DMS79 (cell line): ENCODE measurements at regions not wholly inside any gene's neighbourhood (a gene's known extent, or its start where the extent isn't known, plus 50 kb on each side); places are given as distances from the start of the nearest gene placed in this dataset.

ENCODE experiments used
- DNase-seq: peaks from one replicate; lab custom pipeline; 2025; lab: John Stamatoyannopoulos, UW

DNA sequence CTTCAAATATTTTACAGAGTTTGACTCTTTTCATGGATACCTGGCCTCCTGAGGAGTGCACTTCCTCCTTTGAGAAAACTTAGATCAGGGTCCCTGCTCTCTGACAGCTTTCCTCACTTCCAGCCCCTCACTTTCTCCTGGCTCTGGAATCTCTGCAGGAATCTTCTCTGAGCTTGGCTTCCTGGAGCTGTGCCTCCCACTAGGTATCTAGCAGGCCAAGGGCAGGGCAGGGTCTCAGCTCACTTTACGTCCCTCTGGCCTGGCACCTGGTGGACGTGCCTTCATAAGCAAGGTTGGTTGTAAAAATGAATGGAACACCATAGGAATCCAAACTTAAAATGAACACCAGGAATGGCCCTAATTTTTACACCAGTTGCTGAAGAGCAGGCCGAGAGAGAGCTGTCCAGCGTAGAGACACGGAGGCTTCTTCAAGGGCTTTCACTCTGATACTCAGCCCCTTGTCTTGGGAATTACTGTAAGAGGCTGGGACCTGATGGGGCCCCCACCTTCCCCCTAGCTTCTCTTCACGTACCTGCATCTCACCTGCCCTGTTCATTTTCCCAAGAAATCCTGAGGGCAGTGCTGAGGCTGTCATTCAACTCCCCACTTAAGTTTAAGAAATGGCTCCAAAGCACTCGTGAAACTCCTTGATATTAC, 426.9 kb upstream of the ID2 start:
- DNase-seq, result no peak

DNA sequence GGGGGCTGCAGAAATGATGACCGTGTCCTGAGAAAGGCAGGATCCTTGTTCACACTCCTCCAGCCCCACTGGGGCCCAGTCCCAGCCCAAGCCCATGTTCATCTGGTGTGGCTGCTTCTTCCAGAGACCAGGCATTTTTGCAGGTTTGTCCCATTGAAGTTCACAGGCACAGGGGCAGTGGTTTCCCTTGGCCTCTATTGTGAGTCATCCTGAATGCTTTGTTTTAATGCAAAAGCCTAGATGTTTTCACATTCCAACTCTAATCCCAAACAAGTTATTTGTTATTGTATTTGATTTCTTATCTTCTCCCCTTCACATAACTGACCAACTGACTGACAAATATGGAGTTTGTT, 426.4 kb upstream of the ID2 start:
- no peak for DNase-seq

DNA sequence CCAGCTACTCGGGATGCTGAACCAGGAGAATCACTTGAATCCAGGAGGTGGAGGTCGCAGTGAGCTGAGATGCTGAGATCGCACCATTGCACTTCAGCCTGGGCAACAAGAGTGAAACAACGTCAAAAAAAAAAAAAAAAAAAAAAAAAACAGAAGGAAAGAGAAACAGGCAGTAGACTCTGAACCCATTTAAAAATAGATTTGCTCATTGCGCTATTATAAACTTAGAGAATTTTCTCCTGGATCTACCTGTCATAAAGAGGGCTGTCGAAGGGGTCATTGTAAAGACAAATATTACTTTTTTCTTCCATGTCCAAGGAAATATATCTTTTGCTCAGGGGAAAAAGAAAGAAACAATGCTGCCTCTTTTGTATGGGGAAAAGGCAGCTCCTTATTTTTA, 425.0 kb upstream of the ID2 start:
- DNase-seq, result no peak

DNA sequence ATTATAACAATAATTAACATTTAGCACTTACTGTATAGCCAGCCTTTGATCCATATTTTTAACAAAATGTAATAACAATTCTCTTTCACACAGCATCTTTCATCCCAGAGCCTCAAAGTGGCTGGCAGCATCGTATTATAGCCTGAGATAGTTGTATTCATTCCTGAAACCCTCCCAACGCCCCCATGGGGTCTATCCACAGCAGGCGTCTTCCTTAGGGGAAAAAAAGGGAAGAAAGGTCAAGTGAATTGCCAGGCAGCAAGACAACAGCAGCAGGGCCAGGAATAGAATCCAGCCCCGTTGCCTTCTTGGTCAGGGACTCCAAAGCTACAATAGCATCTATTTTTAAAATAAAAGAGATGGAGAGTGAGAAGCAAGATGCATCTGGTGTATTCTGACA, 424.4 kb upstream of the ID2 start:
- DNase-seq, result no peak

DNA sequence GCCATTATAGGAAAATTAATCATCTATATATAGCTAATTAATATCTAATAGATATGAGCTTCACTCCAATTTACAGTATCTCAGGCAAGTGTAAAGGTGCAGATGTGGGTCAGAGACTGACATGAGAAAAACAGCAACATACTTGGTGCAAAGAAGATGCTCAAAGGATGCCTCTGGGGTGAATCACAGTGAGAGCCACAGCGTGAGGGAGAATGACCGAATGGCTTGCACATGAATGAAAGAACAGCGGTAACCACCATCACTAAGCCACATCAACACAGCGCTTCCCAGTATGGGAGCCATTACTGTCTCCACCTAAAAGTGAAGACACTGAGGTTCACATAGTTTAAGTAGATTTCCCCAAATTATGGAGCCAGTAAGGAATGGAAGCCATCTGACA, 423.4 kb upstream of the ID2 start:
- no peak for DNase-seq

DNA sequence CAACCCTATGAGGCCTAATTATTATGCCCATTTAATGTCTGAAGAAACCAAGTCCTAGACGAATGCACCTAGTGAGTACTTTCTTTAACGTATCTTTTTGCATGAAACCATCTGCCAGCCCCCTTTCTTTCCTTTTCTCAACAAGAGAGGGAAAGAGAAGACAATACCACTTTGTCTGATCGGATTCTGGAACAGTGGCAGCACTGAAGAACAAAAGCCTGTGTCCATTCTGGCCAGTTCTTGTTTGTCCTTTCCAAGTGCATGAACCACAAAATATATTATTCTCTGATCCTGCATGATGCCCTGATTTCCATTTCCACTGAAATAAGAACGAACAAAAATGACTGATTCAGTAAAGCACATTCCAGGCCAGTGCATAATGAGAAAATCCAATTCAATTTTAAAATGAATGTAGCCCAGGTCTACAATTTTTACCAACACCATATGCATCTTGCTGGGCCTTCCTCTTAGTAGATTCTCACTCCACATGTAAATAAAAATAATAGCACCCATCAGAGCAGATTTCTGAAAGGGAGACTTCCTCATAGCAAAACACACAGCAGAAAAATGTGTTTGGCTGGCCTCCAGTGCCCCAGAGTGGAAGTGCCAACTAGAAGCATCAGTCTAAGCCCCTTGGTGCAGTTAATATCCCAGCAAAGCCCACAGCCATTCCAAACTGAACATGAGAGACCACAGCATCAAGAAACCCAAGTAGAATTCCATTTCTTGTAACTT, 422.6 kb upstream of the ID2 start:
- DNase-seq, result no peak

DNA sequence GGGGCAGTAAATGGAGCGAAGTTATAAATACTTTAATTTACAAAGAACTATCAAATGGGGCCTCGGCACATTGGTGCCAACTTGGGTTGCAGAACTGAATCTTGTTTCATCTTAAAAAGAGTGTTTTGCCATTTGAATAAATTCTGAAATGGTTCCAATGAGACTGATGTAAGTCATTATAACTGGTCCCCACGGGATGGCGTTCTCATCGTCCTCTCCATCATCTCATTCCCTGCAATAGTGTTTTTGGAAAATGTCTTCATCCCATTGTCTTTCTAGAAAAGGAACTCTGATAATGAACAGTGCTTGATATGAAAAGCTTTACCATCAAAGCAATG, 422.0 kb upstream of the ID2 start:
- no peak for DNase-seq

DNA sequence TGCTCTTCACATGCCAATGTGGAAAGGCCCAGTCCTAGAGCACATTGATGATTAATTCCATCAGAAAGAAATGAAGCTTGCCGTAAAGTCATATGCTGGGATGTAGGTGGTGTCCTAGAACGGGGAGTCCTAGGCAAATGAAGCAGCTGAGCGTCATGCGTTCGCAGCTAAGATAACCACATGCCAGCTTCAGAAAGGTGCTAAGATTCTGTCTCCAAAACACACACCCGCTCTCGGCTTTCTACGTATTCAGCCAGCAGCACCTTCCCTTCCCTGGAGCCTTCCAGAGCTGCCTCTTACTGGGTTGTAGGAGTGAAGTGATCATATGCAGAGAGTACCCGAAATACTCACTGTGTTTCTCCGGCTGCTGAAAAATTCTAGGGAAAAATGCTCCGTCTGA, 421.6 kb upstream of the ID2 start:
- no peak for DNase-seq

DNA sequence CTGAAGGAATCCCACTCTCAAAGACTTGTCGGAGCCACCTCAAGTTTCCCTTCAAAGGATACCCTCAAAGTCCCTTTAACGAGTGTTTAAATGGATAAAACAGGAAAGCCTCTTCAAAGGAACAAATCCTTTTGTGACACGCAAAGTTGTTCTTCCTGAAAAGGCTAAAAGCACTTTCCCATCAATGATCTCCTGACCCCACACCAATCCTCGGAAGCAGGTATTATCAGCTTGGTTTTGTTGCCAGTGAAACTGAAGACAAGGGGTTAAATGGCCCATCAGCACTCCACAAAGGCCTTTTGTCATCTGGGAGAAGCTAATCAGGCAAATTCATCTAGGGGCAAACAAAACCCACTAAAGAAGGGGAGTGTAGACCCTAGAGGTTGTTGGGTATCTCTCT, 418.0 kb upstream of the ID2 start:
- DNase-seq, result no peak

DNA sequence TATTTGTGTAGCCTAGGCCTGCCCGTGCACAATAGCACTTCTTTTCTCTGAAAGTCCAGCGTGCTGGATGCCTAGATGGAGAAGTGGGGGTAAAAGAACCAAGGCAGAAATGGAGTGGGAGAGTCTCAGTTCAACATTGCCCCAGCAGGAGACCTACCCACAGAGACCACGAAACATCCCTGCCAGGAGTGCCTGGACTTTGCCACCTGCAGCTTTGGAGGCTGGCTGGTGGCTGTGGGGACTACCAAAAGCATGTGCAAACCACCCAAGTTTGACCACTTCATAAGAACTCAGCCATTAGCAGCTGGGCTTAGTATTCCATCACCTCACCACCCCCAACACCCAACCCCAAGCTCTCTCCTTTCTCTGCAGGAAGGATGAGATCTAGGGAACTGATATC, 416.9 kb upstream of the ID2 start:
- DNase-seq, result no peak

DNA sequence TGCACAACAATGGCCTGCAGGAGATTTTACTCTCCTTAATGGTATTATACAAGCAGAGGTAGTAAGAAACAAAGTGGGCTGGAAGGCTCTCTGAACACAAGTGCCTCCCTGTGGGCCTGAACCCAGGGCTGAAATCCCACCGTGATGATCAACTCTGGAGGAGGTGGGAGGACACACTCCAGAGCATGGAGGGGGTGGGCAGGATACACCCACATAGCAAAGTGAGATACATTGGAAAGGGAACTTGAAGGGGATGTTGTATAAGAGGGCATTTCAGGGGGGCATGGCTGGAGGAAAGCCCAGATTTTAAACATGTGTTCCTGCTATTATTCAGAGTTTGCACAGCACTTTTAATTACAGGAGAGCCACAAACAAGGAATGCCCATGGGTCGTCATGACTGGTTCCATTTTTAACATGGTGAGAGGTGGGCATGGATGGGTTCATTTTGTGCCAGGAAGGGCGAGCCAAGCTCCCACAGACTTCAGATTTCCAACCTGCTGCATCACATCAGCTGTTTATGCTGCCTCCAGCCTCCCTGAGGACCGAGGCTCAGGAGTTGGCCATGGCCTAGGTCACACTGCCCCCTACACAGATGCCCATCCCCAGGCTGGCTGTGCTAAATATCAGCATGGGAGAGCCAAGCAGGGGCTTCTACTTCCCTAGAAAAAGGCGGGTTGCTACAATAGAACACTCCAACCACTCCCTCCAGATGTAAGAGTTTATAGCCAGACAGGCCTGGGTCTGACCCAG, 416.2 kb upstream of the ID2 start:
- DNase-seq, result no peak

DNA sequence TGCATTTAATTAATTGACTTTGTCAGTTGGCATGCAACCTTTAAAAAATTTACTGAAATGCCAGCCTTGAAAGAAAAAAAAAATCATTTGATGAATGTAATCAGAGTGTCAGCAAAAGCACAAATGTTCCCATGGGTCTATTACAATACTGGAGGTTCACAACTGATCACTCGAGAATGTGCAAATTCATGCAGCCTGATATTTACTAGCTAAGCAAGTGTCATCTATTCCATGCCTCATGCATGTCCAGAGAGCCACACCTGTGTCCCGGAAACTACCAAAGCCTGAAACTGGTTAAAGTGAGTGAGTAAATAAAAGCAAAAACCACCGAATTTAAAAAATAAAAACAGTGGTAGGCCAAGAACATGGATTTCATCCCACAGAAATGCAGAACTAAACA, 415.3 kb upstream of the ID2 start:
- DNase-seq, result no peak

DNA sequence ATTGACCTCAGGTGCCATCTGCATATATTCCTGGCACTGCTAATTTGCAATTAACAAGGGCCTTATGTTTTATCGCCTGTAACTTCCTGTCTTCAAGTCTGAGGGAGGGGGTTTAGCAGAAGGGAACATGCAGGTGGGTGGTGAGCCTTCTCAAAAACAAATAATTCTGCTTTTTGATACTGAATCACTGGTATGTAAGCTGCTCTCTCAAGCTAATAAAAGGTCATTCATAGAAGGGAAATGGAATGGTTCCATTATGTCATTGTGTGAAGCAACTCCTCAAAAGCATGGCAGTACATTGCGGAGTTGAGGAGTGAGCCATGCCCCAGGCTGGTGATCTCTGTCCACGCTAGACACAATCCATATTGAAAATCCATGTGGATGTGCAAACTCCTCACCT, 414.8 kb upstream of the ID2 start:
- DNase-seq, result no peak

DNA sequence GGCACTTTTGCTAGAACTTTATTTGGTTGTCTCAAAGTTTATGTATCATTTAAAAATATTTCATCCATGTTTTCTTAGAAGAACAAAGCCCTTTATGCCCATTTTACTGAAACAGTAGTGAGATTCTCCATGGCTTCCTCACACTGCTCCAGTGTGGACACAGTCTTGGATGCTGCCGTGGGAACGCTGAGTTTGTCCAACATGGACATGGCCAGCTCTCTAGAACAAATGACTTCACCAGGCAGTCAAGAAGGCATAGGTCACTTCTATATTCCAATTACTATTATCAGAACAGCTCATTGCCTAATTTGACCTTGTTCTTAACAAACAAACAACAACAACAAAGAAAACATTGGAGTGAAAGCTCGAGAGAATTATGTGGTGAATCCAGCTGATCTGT, 414.1 kb upstream of the ID2 start:
- DNase-seq, result no peak

DNA sequence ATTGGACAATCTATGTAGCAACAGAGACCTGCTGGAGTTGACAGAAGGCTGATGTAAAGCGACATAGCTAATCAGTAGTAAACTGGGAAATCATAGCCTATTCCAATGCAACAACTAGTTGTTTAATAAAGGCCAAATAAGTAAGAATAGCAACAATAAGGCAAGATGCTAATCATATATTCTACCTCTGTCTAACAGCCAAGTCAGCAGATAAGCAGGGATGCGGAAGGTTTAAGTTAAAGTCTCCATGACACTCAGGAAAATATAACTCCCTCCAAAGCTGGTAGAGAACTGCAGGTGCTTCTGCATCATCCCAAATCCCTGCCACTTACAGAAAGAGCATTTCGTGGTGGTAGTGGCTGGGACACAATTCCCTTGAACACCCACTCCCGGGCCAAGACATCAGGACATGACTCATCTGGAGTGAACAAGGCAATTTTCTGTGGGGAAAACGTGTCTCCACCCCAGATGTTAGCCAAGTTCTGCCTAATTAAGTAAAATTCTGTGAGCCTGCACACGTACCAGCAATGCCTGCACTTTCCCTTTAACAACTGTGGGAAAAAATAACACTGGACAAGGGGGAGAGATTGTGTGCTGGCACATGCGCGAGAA, 413.6 kb upstream of the ID2 start:
- DNase-seq, result no peak

DNA sequence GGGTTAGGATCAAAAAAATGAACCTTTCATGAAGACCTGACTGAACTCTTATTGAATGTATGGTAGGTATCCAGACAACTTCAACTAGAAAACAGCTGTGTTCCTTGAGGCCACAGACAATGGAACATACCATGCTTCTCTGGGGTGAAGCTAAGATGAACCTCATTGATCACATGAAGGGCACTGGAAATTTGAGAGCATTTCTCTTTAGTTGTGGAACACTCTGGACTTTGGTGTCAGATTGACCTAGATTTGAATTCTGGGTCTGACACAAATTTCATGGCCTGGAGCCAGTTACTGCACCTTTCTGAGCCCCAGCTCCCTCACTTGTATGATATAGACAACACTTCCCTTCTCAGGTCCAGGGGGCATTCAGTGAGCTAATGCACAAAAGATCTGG, 411.2 kb upstream of the ID2 start:
- no peak for DNase-seq

DNA sequence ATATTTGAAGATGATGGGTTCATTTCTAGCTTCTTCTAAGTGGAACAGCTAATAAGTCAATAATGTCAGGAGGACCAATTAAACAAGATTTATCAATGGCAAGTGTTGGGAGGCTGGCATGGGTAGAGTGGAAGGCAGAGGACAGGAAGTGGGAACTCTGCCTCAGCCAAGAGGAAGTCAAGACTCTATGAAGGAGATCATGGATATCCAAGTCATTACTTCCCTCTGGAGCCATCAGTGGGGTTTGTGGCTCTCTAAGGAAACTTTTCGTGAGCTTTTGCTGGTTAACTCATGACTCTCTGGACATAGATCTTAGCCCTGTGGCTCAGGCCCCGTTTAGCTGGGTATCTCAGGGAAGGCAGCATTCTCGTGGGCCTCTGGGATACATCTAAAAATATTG, 410.4 kb upstream of the ID2 start:
- no peak for DNase-seq

DNA sequence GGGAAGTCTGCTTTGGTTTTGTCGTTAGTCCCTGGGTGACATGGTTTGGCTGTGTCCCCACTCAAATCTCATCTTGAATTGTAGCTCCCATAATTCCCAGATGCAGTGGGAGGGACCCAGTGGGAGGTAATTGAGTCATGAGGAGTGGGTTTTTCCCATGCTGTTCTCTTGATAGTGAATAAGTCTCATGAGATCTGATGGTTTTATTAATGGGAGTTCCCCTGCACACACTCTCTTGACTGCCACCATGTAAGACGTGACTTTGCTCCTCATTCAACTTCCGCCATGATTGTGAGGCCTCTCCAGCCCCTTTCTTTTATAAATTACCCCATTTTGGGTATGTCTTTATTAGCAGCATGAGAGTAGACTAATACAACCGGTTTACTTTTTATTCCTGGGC, 405.8 kb upstream of the ID2 start:
- DNase-seq, result no peak

DNA sequence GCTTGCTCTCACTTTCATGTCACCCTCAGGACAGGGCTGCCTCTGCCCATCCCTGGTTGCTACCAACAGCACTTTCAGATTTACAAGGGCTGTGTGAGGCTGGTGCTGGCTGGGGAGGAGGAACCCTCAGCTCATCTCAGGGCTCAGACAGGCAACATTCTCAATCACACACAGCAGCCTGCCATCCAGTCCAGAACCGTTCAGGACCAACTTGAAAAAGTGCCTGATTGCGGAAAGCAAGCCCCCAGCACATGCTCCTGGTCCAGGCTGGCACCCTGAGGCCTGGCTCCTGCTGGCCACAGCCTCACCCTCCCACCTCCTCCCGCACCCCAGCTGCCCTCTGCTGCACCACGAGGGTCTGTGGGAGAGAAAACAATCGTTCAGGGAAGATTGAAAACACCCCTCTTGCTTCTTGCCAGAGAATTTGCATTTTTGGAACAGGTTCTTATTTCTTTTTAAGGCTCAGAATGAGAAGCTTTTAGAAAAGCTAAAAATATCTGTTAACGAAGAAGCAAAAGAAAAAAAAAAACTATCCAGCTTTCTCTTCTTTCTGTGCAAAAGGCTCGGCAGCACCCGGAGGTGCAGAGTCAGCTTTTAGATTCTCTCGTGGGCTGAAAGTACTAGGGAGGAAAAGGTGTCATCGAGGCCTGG, 403.8 kb upstream of the ID2 start:
- no peak for DNase-seq

DNA sequence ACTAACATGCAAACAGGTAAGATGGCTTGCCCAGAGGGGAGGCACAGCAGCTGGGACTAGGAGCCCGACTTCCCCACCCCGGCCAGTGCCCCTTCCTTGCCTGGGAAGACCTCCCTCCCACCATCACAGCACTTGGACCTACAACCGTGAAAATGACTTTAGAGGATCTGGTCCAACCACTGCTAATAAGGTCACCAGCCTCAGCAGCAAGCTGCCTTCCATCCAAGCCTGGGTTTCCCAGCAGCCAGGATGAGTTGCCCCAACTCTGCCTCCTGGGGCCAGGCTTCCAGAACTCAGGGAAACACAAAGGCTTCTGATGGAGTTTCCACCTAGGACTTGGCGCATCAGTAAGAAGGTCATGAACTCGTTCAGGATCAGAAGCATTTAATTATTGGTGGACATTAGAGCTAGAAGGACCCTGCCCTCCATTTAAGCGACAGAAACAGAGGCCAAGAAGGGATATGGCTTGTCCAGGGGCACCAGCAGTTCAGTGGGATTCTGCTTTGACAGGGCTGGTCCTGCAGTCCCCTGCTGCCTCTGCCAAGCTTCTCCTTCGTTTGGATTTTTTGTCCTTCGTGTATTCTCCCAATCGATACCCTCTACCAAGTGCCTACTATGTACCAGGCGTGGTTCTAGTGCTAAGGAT, 403.0 kb upstream of the ID2 start:
- DNase-seq, result no peak

DNA sequence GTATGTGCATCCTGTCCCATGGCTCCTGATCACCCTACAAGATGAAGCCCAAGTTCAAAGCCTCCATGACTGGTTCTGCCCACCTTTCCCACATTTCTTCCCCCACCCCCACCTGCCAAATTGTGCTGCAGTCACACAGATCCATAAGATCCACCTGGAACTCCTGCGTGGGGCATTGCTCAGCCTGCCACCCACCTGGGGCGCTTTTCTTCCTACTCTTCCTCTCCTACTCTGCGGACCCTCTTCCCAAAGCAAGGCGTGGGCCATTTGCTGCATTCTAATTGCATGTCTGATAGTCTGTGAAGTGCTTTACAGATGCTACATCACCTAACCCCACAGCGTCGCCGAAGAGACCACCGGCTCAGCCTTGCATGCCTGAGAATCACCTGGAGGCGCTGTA, 402.4 kb upstream of the ID2 start:
- no peak for DNase-seq

DNA sequence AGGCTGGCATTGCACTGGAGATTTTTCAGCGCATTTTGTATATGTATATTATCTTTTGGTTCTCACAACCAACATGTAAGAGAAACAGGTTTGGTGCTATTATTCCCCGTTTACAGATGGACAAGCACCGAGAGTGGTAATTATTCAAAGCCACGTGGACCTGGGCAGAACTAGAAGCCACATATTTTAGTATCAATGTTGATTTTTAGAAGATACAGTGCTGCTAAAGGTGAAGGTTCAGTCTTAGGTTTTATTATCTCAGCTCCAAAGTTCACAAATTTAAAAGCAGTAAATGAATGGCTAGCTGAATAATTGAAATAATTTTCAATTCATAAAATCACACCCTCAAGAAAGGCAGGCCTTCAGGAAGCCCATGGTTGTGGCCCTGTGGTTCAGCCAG, 400.6 kb upstream of the ID2 start:
- DNase-seq, result no peak
